Omental fat pad (tissue), 3 donors: ENCODE measurements at regions not wholly inside any gene's neighbourhood (a gene's known extent, or its start where the extent isn't known, plus 50 kb on each side); places are given as distances from the start of the nearest gene placed in this dataset.
"Not testable (repeated sequence)": the region's sequence is repeated elsewhere in the genome, so short reads cannot be mapped to it uniquely, and the experiment has no call there.

Source experiments
- ATAC-seq: fragments of 150-250 bp; one replicate; pipeline ENCODE4 v1.9.1; 2016; ENCODE audit warnings: mild to moderate bottlenecking, moderate library complexity; ENCODE audit not compliant: low FRiP score
- DNase-seq: peaks from one replicate; pipeline ENCODE4 v3.0.0-alpha.2; 2019; ENCODE audit warnings: low spot score
- TF ChIP-seq, protein P1 (sequence below), 3 donors: fragments of 450-650 bp; IDR thresholded peaks; one replicate each; pipeline ENCODE4 v1.5.1; 2016 to 2017; ENCODE audit warnings: antibody characterized with exemption in 3 of 3, mild to moderate bottlenecking in 3 of 3, moderate library complexity in 2 of 3

DNA sequence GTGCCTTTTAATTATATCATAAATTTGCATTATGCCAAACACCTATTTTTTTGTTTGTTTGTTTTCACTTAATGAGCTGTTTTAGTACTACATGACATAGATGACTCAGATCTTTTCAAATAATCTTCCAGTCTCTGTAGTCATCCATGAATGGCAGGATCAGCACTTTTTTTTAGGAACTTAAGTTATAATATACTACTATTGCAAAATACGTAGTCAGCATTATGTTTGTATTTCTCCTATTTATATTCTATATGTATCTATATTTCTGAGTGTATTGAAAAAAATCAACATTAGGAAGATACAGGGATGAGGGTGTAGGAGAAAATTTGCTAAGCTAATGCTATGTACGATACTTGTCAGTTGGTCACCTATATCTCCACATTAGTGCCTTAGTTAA lies 773.1 kb upstream of the AGA start:
- TF ChIP-seq, protein P1, sequence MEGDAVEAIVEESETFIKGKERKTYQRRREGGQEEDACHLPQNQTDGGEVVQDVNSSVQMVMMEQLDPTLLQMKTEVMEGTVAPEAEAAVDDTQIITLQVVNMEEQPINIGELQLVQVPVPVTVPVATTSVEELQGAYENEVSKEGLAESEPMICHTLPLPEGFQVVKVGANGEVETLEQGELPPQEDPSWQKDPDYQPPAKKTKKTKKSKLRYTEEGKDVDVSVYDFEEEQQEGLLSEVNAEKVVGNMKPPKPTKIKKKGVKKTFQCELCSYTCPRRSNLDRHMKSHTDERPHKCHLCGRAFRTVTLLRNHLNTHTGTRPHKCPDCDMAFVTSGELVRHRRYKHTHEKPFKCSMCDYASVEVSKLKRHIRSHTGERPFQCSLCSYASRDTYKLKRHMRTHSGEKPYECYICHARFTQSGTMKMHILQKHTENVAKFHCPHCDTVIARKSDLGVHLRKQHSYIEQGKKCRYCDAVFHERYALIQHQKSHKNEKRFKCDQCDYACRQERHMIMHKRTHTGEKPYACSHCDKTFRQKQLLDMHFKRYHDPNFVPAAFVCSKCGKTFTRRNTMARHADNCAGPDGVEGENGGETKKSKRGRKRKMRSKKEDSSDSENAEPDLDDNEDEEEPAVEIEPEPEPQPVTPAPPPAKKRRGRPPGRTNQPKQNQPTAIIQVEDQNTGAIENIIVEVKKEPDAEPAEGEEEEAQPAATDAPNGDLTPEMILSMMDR (IDR thresholded peaks at IDR 0.05), result no peak
- DNase-seq (no peak), ATAC-seq (no peak)

- TF ChIP-seq, protein P1 (IDR thresholded peaks at IDR 0.05), result no peak
- no peak for DNase-seq
- no peak for ATAC-seq
Measured at GRCh38 chr4:178215763-178216162, 773.5 kb upstream of the AGA start.

- not testable (repeated sequence) for ATAC-seq
Measured at GRCh38 chr4:178226421-178226820, 784.2 kb upstream of the AGA start.

DNA sequence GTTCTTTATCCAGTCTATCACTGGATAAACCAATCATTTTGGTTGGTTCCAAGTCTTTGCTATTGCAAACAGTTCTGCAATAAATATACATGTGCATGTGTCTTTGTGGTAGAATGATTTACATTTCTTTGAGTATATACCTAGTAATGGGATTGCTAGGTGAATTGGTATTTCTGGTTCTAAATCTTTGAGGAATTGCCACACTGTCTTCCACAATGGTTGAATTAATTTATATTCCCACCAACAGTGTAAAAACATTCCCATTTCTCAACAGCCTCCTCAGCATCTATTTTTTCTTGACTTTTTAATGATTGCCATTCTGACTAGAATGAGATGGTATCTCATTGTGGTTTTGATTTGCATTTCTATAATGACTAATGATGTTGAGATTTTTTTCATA lies 791.7 kb upstream of the AGA start:
- TF ChIP-seq, protein P1 (IDR thresholded peaks at IDR 0.05), result no peak
- DNase-seq (no peak), ATAC-seq (no peak)

More at GRCh38 chr4:178226421-178226820, 784.2 kb upstream of the AGA start:
- not testable (repeated sequence) for DNase-seq

DNA sequence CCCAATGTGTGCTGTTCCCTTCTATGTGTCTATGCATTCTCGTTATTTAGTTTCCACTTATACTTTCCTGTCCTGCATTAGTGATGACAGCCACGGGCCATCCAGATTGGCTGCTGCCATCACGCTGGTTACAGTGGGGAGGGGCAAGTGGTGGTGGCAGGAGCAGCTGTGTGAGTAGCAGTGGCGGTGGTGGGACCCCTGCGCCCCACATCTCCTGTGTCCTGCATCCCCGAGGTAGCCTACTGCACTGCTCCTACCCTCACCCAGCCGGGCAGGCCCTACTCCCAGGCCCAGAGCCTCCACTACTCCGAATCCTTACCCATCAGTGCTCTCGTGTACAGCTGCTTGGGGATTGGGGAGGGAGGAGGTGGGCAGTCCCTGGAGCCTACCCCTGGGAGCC lies 798.7 kb upstream of the AGA start:
- TF ChIP-seq, protein P1 (IDR thresholded peaks at IDR 0.05), result no peak
- ATAC-seq (no peak), DNase-seq (no peak)

DNA sequence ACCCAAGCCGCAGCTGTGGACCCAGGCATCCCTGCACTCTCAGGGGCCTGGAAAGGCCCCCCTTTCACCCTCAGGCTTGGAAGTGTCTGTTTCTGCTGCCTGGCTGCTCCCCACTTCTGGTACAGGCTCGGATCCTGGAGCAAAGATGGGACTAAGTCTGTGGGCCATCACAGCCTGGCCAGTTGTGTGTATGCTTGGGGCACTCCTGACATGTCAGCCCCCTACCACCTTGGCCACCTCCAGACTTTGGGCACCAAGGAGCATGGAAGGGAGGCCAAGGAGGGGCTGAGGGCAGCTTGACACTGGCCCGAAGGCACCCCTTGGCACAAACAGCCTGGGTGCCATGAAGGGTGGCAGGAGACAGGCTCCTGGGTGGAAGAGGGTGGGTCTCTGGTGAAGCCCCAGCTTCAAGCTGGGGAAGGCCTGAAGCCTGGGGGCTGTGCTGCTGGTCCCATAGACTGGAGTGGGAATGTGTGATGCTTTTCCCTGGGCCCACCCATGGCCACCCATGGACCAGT lies 799.4 kb upstream of the AGA start:
- TF ChIP-seq, protein P1 (IDR thresholded peaks at IDR 0.05), result no peak
- ATAC-seq (no peak), DNase-seq (no peak)

DNA sequence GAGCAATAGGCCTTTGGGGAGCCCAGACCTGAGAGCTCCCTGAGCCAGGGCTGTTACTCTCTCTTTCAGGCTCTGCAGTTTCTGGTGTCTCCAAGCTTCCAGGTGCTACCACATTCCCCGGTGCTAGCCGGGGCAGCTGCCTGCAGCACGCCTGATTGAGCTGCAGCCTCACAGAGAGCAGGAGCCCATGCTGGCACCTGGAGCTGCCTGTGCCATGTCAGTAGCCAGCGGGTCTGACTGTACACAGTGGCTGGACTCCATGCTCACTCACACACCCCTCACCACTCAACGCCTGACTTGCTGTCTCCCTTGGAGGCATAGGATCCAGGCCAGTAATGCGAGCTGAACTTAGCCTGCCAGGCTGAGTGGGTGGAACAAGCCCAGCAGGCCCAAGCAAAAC lies 800.4 kb upstream of the AGA start:
- TF ChIP-seq, protein P1 (IDR thresholded peaks at IDR 0.05), result no peak
- no peak for ATAC-seq
- no peak for DNase-seq

DNA sequence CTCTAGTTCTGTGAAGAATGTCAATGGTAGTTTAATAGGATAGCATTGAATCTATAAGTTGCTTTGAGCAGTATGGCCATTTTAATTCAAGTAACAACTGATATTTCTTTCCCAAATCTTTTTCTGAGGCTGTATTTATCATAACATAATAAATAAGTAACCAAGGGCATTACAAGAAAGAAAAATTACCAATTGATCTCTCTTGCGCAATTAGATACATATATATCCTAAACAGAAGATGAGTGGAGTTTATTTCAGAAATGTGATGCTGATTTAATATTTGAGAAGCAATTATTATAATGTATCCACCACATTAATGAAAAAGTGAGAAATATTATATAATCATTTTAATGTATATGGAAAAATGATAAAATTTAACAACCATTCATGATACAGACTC lies 802.5 kb upstream of the AGA start:
- ATAC-seq (no peak), DNase-seq (no peak)
- TF ChIP-seq, protein P1 (IDR thresholded peaks at IDR 0.05), result no peak
